HG02678 (cell line): ENCODE measurements at regions not wholly inside any gene's neighbourhood (a gene's known extent, or its start where the extent isn't known, plus 50 kb on each side); places are given as distances from the start of the nearest gene placed in this dataset.

Source experiments
- ATAC-seq: cut with Tn5 transposase; IDR thresholded peaks from one replicate; pipeline ENCODE4 v1.9.1; 2021; ENCODE audit warnings: mild to moderate bottlenecking, moderate library complexity; ENCODE audit not compliant: unreplicated experiment

GRCh38 chr2:223508372-223508771 lies 93.8 kb downstream of the SCG2 start:
- no peak for ATAC-seq

- no peak for ATAC-seq
Observed at GRCh38 chr2:223510713-223511112, 91.4 kb downstream of the SCG2 start.

DNA sequence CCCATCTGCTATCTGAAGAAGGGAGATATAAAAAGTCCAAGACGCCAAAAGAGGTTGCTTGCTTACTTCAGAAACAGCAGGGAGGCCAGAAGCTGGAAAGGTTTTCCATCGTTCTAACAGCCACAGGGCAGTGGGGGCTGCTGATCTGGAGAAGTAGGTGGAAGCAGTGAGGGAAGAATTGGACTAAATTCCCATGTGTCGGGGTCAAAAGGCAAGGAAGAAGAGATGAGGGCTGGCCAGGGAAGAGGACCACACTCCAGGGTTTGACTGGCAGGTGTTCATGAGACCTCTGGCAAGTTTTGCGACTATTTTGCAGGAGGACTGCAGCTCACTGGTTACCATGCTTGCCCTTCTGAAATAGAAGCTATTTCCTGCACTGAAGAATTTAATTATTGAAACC lies 91.0 kb downstream of the SCG2 start:
- ATAC-seq: no peak

GRCh38 chr2:223513771-223514455 lies 88.2 kb downstream of the SCG2 start:
- no peak for ATAC-seq

GRCh38 chr2:223519471-223519870 lies 82.7 kb downstream of the SCG2 start:
- ATAC-seq: no peak

- ATAC-seq: no peak
Observed at GRCh38 chr2:223522796-223523195, 79.4 kb downstream of the SCG2 start.

GRCh38 chr2:223523551-223524001 lies 78.6 kb downstream of the SCG2 start:
- no peak for ATAC-seq

GRCh38 chr2:223524066-223524465 lies 78.1 kb downstream of the SCG2 start:
- ATAC-seq: no peak

GRCh38 chr2:223526106-223526505 lies 76.1 kb downstream of the SCG2 start:
- no peak for ATAC-seq

GRCh38 chr2:223528036-223528435 lies 74.1 kb downstream of the SCG2 start:
- ATAC-seq: no peak

- no peak for ATAC-seq
Observed at GRCh38 chr2:223529696-223530095, 72.5 kb downstream of the SCG2 start.

DNA sequence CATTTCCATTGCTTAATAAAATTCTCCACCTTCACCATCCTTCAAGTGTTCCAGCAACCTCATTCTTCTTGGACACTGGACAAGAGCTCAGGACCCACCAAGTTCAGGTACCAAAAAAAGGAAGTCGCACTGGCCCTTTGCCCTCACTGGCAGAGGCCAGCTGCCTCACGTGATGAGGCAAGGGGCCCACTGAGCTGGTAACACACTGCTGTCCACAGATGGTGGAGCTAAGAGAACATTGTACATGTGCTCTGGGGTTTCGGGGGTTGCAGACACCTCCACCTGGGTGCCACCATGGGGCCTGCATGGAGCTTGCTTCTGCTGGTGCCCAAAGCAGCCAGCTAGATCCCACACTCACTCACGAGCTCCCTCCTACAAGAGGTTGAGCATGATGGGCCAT lies 71.3 kb downstream of the SCG2 start:
- ATAC-seq: no peak

- ATAC-seq: no peak
Observed at GRCh38 chr2:223532161-223532560, 70.0 kb downstream of the SCG2 start.

GRCh38 chr2:223532712-223533111 lies 69.4 kb downstream of the SCG2 start:
- ATAC-seq: no peak

- no peak for ATAC-seq
Observed at GRCh38 chr2:223536546-223536945, 65.6 kb downstream of the SCG2 start.

GRCh38 chr2:223537115-223537514 lies 65.0 kb downstream of the SCG2 start:
- no peak for ATAC-seq

DNA sequence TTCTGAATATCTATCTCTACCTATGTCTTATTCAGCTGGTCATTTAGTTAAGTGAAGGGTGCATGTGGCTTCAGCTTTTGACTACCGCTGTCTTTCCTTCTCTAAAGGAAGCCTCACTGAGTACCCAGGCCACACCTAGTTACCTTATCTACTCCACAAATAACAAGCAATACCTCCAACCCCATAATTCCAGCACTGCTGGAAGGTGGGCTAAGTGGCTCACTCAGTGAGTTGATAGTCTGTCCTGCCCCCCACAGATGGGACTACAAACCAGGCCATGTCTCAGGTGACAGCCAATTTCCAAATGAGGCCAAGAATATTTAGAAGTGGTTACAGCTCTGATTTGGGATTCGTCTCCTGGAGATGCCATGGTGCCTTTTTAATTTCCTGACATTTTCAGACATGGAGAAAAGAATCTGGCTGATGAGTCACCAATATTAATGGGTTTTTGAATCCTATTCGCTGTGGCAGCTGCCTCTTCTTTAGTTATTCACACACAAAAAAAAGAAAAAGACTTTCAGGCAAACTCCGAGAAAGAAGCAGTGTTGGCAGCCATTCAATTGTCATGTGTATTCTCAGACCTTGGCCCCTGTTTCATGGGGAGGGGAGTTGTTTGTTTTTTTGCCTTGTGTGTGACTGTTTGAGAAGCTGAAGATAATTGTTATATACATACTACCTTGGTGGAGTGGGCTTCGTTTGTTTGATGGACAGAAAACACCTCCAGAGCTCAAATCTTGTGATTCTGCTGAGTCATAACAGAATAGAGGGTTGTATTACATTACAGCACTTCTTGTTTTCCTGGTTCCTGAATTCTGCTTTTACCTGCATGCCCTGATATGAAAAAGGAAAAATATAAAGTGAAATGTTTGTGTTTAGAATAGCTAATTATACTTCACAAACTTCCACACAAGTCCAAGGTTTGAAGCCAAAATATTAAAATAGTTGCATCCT lies 64.2 kb downstream of the SCG2 start:
- no peak for ATAC-seq

GRCh38 chr2:223538920-223539440 lies 63.2 kb downstream of the SCG2 start:
- no peak for ATAC-seq

DNA sequence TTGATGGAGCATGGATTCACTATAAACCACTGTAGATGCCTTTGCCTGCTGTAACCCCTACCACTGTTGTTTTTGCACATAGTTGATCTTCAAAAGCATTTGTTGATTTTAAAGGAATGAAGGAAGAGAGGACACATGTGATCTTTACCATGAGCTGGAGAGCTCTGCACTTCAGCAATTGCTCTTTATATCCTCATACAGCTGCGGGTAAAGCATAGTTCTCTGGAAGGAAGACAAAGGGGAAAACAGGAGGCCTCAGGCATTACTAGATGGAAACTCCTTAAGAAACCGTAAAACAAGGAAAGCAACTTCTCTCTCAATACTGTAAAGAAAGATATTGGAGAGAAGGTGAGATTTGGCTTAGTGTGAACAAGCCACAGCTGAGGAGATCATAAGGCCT lies 60.6 kb downstream of the SCG2 start:
- no peak for ATAC-seq

- ATAC-seq: no peak
Observed at GRCh38 chr2:223542501-223542900, 59.7 kb downstream of the SCG2 start.

- ATAC-seq: no peak
Observed at GRCh38 chr2:223545406-223545805, 56.8 kb downstream of the SCG2 start.

- ATAC-seq: no peak
Observed at GRCh38 chr2:223545830-223546229, 56.3 kb downstream of the SCG2 start.
